ENCODE measurements at regions not wholly inside any gene's neighbourhood (a gene's known extent, or its start where the extent isn't known, plus 50 kb on each side); places are given as distances from the start of the nearest gene placed in this dataset.

DNA sequence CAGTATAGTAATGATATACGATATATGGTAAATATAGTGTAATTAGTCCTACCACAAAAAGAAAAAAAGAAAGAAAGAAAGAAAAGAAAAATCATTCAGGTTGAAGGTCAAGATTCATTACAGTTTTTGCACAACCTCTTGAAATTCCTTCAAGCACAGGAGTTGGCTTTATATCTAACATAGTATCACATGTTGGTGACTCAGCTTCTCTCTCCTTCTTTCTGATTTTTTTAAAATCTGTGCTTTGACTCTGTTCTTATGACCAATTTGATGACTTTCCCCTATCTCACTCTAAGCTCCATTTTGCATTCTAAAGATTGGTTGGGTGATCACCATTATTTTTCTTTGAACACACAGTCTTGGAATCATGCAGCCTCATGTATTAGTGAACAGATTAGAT lies 148.2 kb upstream of the COL11A1 start:
- no peak overlapping the region for H3K9ac ChIP-seq (ENCODE audit: control insufficient read depth, insufficient read depth, low read length)
- FAIRE-seq = no peak
- BruUV-seq (replicated peaks) = no TSS peak
- ChIA-PET CTCF (no interaction called here), POLR2A (no interaction called here), RAD21 (ENCODE audit: unreplicated experiment) (no interaction called here), SMC1A (ENCODE audit: uncharacterized antibody, unreplicated experiment) (interaction anchor here (0.9 kb wide), 1 partner anchor 94 kb away, joined by 4 read pairs; no protein-coding TSS in a partner anchor)
- H3K27me3 ChIP-seq (replicated peaks in 1 of 2; ENCODE audit: control insufficient read depth in 2 of 2, insufficient read depth in 2 of 2, low read length in 1 of 2) = no peaks in the 10 kb centered on the region
- ATAC-seq = no peak
- H4K20me1 ChIP-seq (ENCODE audit: control insufficient read depth, insufficient read depth) = no peaks in the 10 kb centered on the region
- WGBS (ENCODE audit: insufficient coverage, insufficient replicate concordance, low lambda C conversion rate, missing lambda C conversion rate) = 25% methylated on average over 1 of the region's 1 CpG
- H3K4me1 ChIP-seq (ENCODE audit: control insufficient read depth, insufficient read depth, low read length) = no peaks in the 10 kb centered on the region
- intact Hi-C loops (cut with micrococcal nuclease; ENCODE audit: unreplicated experiment) = no loop called here
- no peak overlapping the region for H2AFZ ChIP-seq (ENCODE audit: control insufficient read depth, low read depth, low read length)
- no peaks in the 10 kb centered on the region for H3K9me3 ChIP-seq (replicated peaks; ENCODE audit: control insufficient read depth, insufficient read depth, low read length)
- H3K27ac ChIP-seq (ENCODE audit: control insufficient read depth, insufficient read depth) = no peak overlapping the region
- H3K79me2 ChIP-seq (ENCODE audit: control insufficient read depth, insufficient read depth, low read length) = no peaks in the 10 kb centered on the region
- H3K4me3 ChIP-seq = no peak overlapping the region
- no peak for DNase-seq (ENCODE audit: low read depth, low spot score)
- in situ Hi-C loops (cut with MboI) = no loop called here
- H3K36me3 ChIP-seq (ENCODE audit: control insufficient read depth in 2 of 2, insufficient read depth in 2 of 2, low read length in 1 of 2) = no peaks in the 10 kb centered on the region
- no peak overlapping the region for H3K4me2 ChIP-seq (ENCODE audit: control insufficient read depth, insufficient read depth)
- TF ChIP-seq SREBF1 (IDR thresholded peaks at IDR 0.05; ENCODE audit: low read length) (no peak), BRCA1 (IDR thresholded peaks at IDR 0.05; ENCODE audit: low read depth, low read length) (no peak), ZNF217 (IDR thresholded peaks at IDR 0.05) (no peak), CREM (IDR thresholded peaks at IDR 0.05; ENCODE audit: low read depth) (no peak), YY1 (IDR thresholded peaks at IDR 0.05; ENCODE audit: low read depth, low read length) (no peak), SMC3 (IDR thresholded peaks at IDR 0.05; ENCODE audit: borderline replicate concordance, low read length) (no peak), ZNF207 (IDR thresholded peaks at IDR 0.05; ENCODE audit: borderline replicate concordance) (no peak), POLR2AphosphoS2 (IDR thresholded peaks at IDR 0.05; ENCODE audit: low read depth, low read length) (no peak), NFXL1 (IDR thresholded peaks at IDR 0.05; ENCODE audit: borderline replicate concordance) (no peak), CBX3 (IDR thresholded peaks at IDR 0.05; ENCODE audit: borderline replicate concordance, low read depth) (no peak), WRNIP1 (IDR thresholded peaks at IDR 0.05; ENCODE audit: borderline replicate concordance, low read depth, low read length) (no peak), NFYB (IDR thresholded peaks at IDR 0.05; ENCODE audit: insufficient read depth, low read depth, low read length) (no peak)
- TF ChIP-seq, protein P1, sequence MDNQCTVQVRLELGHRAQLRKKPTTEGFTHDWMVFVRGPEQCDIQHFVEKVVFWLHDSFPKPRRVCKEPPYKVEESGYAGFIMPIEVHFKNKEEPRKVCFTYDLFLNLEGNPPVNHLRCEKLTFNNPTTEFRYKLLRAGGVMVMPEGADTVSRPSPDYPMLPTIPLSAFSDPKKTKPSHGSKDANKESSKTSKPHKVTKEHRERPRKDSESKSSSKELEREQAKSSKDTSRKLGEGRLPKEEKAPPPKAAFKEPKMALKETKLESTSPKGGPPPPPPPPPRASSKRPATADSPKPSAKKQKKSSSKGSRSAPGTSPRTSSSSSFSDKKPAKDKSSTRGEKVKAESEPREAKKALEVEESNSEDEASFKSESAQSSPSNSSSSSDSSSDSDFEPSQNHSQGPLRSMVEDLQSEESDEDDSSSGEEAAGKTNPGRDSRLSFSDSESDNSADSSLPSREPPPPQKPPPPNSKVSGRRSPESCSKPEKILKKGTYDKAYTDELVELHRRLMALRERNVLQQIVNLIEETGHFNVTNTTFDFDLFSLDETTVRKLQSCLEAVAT (IDR thresholded peaks at IDR 0.05) = no peak
- TF ChIP-seq, protein P2, sequence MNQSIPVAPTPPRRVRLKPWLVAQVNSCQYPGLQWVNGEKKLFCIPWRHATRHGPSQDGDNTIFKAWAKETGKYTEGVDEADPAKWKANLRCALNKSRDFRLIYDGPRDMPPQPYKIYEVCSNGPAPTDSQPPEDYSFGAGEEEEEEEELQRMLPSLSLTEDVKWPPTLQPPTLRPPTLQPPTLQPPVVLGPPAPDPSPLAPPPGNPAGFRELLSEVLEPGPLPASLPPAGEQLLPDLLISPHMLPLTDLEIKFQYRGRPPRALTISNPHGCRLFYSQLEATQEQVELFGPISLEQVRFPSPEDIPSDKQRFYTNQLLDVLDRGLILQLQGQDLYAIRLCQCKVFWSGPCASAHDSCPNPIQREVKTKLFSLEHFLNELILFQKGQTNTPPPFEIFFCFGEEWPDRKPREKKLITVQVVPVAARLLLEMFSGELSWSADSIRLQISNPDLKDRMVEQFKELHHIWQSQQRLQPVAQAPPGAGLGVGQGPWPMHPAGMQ (IDR thresholded peaks at IDR 0.05; ENCODE audit: borderline replicate concordance) = no peak
- TF ChIP-seq, protein P3, sequence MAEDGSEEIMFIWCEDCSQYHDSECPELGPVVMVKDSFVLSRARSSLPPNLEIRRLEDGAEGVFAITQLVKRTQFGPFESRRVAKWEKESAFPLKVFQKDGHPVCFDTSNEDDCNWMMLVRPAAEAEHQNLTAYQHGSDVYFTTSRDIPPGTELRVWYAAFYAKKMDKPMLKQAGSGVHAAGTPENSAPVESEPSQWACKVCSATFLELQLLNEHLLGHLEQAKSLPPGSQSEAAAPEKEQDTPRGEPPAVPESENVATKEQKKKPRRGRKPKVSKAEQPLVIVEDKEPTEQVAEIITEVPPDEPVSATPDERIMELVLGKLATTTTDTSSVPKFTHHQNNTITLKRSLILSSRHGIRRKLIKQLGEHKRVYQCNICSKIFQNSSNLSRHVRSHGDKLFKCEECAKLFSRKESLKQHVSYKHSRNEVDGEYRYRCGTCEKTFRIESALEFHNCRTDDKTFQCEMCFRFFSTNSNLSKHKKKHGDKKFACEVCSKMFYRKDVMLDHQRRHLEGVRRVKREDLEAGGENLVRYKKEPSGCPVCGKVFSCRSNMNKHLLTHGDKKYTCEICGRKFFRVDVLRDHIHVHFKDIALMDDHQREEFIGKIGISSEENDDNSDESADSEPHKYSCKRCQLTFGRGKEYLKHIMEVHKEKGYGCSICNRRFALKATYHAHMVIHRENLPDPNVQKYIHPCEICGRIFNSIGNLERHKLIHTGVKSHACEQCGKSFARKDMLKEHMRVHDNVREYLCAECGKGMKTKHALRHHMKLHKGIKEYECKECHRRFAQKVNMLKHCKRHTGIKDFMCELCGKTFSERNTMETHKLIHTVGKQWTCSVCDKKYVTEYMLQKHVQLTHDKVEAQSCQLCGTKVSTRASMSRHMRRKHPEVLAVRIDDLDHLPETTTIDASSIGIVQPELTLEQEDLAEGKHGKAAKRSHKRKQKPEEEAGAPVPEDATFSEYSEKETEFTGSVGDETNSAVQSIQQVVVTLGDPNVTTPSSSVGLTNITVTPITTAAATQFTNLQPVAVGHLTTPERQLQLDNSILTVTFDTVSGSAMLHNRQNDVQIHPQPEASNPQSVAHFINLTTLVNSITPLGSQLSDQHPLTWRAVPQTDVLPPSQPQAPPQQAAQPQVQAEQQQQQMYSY (CRISPR knock-in tag; IDR thresholded peaks at IDR 0.05) = no peak
- TF ChIP-seq, protein P4, sequence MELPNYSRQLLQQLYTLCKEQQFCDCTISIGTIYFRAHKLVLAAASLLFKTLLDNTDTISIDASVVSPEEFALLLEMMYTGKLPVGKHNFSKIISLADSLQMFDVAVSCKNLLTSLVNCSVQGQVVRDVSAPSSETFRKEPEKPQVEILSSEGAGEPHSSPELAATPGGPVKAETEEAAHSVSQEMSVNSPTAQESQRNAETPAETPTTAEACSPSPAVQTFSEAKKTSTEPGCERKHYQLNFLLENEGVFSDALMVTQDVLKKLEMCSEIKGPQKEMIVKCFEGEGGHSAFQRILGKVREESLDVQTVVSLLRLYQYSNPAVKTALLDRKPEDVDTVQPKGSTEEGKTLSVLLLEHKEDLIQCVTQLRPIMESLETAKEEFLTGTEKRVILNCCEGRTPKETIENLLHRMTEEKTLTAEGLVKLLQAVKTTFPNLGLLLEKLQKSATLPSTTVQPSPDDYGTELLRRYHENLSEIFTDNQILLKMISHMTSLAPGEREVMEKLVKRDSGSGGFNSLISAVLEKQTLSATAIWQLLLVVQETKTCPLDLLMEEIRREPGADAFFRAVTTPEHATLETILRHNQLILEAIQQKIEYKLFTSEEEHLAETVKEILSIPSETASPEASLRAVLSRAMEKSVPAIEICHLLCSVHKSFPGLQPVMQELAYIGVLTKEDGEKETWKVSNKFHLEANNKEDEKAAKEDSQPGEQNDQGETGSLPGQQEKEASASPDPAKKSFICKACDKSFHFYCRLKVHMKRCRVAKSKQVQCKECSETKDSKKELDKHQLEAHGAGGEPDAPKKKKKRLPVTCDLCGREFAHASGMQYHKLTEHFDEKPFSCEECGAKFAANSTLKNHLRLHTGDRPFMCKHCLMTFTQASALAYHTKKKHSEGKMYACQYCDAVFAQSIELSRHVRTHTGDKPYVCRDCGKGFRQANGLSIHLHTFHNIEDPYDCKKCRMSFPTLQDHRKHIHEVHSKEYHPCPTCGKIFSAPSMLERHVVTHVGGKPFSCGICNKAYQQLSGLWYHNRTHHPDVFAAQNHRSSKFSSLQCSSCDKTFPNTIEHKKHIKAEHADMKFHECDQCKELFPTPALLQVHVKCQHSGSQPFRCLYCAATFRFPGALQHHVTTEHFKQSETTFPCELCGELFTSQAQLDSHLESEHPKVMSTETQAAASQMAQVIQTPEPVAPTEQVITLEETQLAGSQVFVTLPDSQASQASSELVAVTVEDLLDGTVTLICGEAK (IDR thresholded peaks at IDR 0.05; ENCODE audit: borderline replicate concordance) = no peak
